Panc1 (cell line): ENCODE measurements at regions not wholly inside any gene's neighbourhood (a gene's known extent, or its start where the extent isn't known, plus 50 kb on each side); places are given as distances from the start of the nearest gene placed in this dataset.

Source experiments
- ATAC-seq: fragments of 200-7000 bp; cut with Tn5 transposase; 2 replicates; pipeline ENCODE4 v1.9.1; 2020; ENCODE audit warnings: mild to moderate bottlenecking, moderate library complexity
- BruUV-seq: library from RNA; stranded (reverse); fragments of 400-500 nt; replicated peaks from 2 replicates; lab custom pipeline; 2021; lab: Mats Ljungman, UMichigan
- CTCF ChIA-PET: fragments of 300-600 bp; sonication (Branson Sonifier 250); formaldehyde crosslinking; loops from one replicate; lab custom pipeline; 2022; ENCODE audit warnings: antibody characterized with exemption; lab: Charles Lee
- POLR2A ChIA-PET: fragments of 300-600 bp; sonication (Branson Sonifier 250); formaldehyde crosslinking; loops from one replicate; lab custom pipeline; 2022; ENCODE audit warnings: antibody characterized with exemption; lab: Charles Lee
- DNase-seq: peaks from one replicate; pipeline ENCODE4 v3.0.0-alpha.2; 2010; ENCODE audit warnings: low read depth, low spot score
- H3K27ac ChIP-seq: 2 replicates; pipeline ENCODE4 v1.5.1; 2011; ENCODE audit warnings: mild to moderate bottlenecking, low read length, inconsistent platforms
- H3K27me3 ChIP-seq: fragments of 200-500 bp; sonication (Bioruptor generic); 2 replicates; pipeline ENCODE4 v1.6.0; 2014; ENCODE audit warnings: low read length, inconsistent platforms; ENCODE audit not compliant: control insufficient read depth, insufficient read depth
- H3K36me3 ChIP-seq: fragments of 200-500 bp; sonication (Bioruptor generic); 2 replicates; pipeline ENCODE4 v1.5.1; 2014; ENCODE audit warnings: inconsistent platforms, mild to moderate bottlenecking, low read length, moderate library complexity; ENCODE audit not compliant: control insufficient read depth, insufficient read depth
- H3K4me1 ChIP-seq: 2 replicates; pipeline ENCODE4 v1.5.1; 2011; ENCODE audit warnings: inconsistent platforms, mild to moderate bottlenecking, low read length, moderate library complexity; ENCODE audit not compliant: control insufficient read depth, insufficient read depth
- H3K4me3 ChIP-seq, 2 experiments: 2 replicates each; pipeline ENCODE4 v1.5.1; 2011 to 2012; ENCODE audit warnings: low read depth in 2 of 2, low read length in 2 of 2, mild to moderate bottlenecking in 2 of 2, inconsistent platforms in 1 of 2, moderate library complexity in 1 of 2
- H3K9me3 ChIP-seq: fragments of 200-500 bp; sonication (Bioruptor generic); 2 replicates; pipeline ENCODE4 v1.5.1; 2014; ENCODE audit warnings: low read depth, mild to moderate bottlenecking, inconsistent platforms, low read length, moderate library complexity; ENCODE audit not compliant: control insufficient read depth, insufficient read depth
- CTCF ChIP-seq: fragments of 450-650 bp; IDR thresholded peaks from 2 replicates; pipeline ENCODE4 v1.5.1; 2017; ENCODE audit warnings: mild to moderate bottlenecking
- POLR2AphosphoS5 ChIP-seq: IDR thresholded peaks from 2 replicates; pipeline ENCODE4 v1.6.1; 2012; ENCODE audit warnings: mild to moderate bottlenecking, low read depth, low read length, moderate library complexity
- REST ChIP-seq, 2 experiments: IDR thresholded peaks; 2 replicates each; pipeline ENCODE4 v1.6.1; 2011 to 2012; ENCODE audit warnings: low read depth in 2 of 2, control low read depth in 1 of 2, low read length in 1 of 2, mild to moderate bottlenecking in 1 of 2, moderate library complexity in 1 of 2; ENCODE audit not compliant: insufficient read depth in 1 of 2
- SIN3A ChIP-seq: IDR thresholded peaks from 2 replicates; pipeline ENCODE4 v1.6.1; 2012; ENCODE audit warnings: low read depth, mild to moderate bottlenecking, low read length, moderate library complexity, borderline replicate concordance; ENCODE audit not compliant: insufficient read depth
- TCF7L2 ChIP-seq: IDR thresholded peaks from 2 replicates; pipeline ENCODE4 v1.6.1; 2011; ENCODE audit warnings: mild to moderate bottlenecking, low read depth, low read length, inconsistent platforms
- in situ Hi-C: cut with HindIII; loops from 2 replicates; pipeline ENCODE4 v1.10.0; 2016; ENCODE audit warnings: low sequenced_read_pairs, low pct_unique_long_range_greater_than_20kb
- intact Hi-C: fragments of 100-400 bp; cut with micrococcal nuclease; formaldehyde crosslinking; loops from one replicate; pipeline ENCODE4 v1.10.0; 2022; ENCODE audit not compliant: unreplicated experiment

- intact Hi-C loops (no loop called here), in situ Hi-C loops (no loop called here)
- no peak for DNase-seq
- ChIA-PET CTCF (no interaction called here), POLR2A (no interaction called here)
- H3K4me3 ChIP-seq = no peak overlapping the region
- no peaks in the 10 kb centered on the region for H3K4me1 ChIP-seq
- H3K27me3 ChIP-seq = no peaks in the 10 kb centered on the region
- H3K36me3 ChIP-seq = no peaks in the 10 kb centered on the region
- no peak for ATAC-seq
- BruUV-seq = no TSS peak
- H3K9me3 ChIP-seq = no peaks in the 10 kb centered on the region
- no peak overlapping the region for H3K27ac ChIP-seq
- TF ChIP-seq SIN3A (no peak), TCF7L2 (no peak), POLR2AphosphoS5 (no peak), CTCF (no peak), REST (IDR thresholded peaks at IDR 0.05; ENCODE audit: insufficient read depth in 1 of 2, low read depth in 2 of 2, low read length in 1 of 2) (no peak)
These were observed 78.1 kb upstream of the PITX1 start for GRCh38 chr5:135112008-135112725.

GRCh38 chr5:135110785-135111596 lies 77.0 kb upstream of the PITX1 start:
- ChIA-PET POLR2A (no interaction called here), CTCF (interaction anchor here (0.6 kb wide), 1 partner anchor 41 kb away, joined by 10 read pairs; no protein-coding TSS in a partner anchor)
- in situ Hi-C loops (no loop called here), intact Hi-C loops (no loop called here)
- H3K36me3 ChIP-seq = no peaks in the 10 kb centered on the region
- TF ChIP-seq POLR2AphosphoS5 = no peak
- TF ChIP-seq CTCF = no peak
- no peak for TF ChIP-seq REST (IDR thresholded peaks at IDR 0.05; ENCODE audit: insufficient read depth in 1 of 2, low read depth in 2 of 2, low read length in 1 of 2)
- no peak for TF ChIP-seq TCF7L2
- TF ChIP-seq SIN3A = no peak
- ATAC-seq = no peak
- no peaks in the 10 kb centered on the region for H3K27me3 ChIP-seq
- no peak overlapping the region for H3K4me3 ChIP-seq
- H3K9me3 ChIP-seq = no peaks in the 10 kb centered on the region
- no peak overlapping the region for H3K27ac ChIP-seq
- no peak for DNase-seq
- H3K4me1 ChIP-seq = no peaks in the 10 kb centered on the region
- no TSS peak for BruUV-seq
